MM.1S (cell line): ENCODE measurements at regions not wholly inside any gene's neighbourhood (a gene's known extent, or its start where the extent isn't known, plus 50 kb on each side); places are given as distances from the start of the nearest gene placed in this dataset.

Experiments used
- DNase-seq: peaks from one replicate; pipeline ENCODE4 v3.0.0-alpha.2; 2015
- H2AFZ ChIP-seq: fragments of 300-600 bp; sonication (generic); 2 replicates; pipeline ENCODE4 v1.6.0; 2016; ENCODE audit warnings: antibody characterized with exemption, low read length
- H3F3A ChIP-seq: fragments of 300-600 bp; sonication (generic); 2 replicates; pipeline ENCODE4 v1.6.1; 2016; ENCODE audit warnings: mild to moderate bottlenecking, antibody characterized with exemption, low read length, moderate library complexity, mixed read lengths; ENCODE audit not compliant: insufficient read depth
- H3K27ac ChIP-seq: fragments of 300-600 bp; sonication (generic); 2 replicates; pipeline ENCODE4 v1.5.1; 2016; ENCODE audit warnings: mild to moderate bottlenecking, low read length
- H3K27me3 ChIP-seq: fragments of 300-600 bp; sonication (generic); replicated peaks from 2 replicates; pipeline ENCODE4 v1.6.0; 2016; ENCODE audit warnings: low read length; ENCODE audit not compliant: insufficient read depth
- H3K36me3 ChIP-seq: fragments of 300-600 bp; sonication (generic); replicated peaks from 2 replicates; pipeline ENCODE4 v1.6.1; 2016; ENCODE audit warnings: mild to moderate bottlenecking, low read length, mixed read lengths; ENCODE audit not compliant: insufficient read depth
- H3K4me1 ChIP-seq: fragments of 300-600 bp; sonication (generic); 2 replicates; pipeline ENCODE4 v1.6.1; 2016; ENCODE audit warnings: low read length, mixed read lengths
- H3K4me2 ChIP-seq: fragments of 300-600 bp; sonication (generic); 2 replicates; pipeline ENCODE4 v1.6.0; 2016; ENCODE audit warnings: low read depth, low read length
- H3K4me3 ChIP-seq: fragments of 300-600 bp; sonication (generic); 2 replicates; pipeline ENCODE4 v1.5.1; 2016; ENCODE audit warnings: low read length, mixed read lengths
- H3K79me2 ChIP-seq: fragments of 300-600 bp; sonication (generic); 2 replicates; pipeline ENCODE4 v1.6.1; 2016; ENCODE audit warnings: mixed run types, low read length, mixed read lengths
- H3K9ac ChIP-seq: fragments of 300-600 bp; sonication (generic); 2 replicates; pipeline ENCODE4 v1.6.1; 2016; ENCODE audit warnings: low read length, mixed read lengths
- H3K9me2 ChIP-seq: fragments of 300-600 bp; sonication (generic); replicated peaks from 2 replicates; pipeline ENCODE4 v1.6.1; 2016; ENCODE audit warnings: mild to moderate bottlenecking, low read length, mixed read lengths; ENCODE audit not compliant: insufficient read depth
- H3K9me3 ChIP-seq: fragments of 300-600 bp; sonication (generic); replicated peaks from 2 replicates; pipeline ENCODE4 v1.6.1; 2016; ENCODE audit warnings: mild to moderate bottlenecking, low read length, mixed read lengths; ENCODE audit not compliant: insufficient read depth
- H4K20me1 ChIP-seq: fragments of 300-600 bp; sonication (generic); 2 replicates; pipeline ENCODE4 v1.6.1; 2016; ENCODE audit warnings: mild to moderate bottlenecking, low read length, moderate library complexity, mixed read lengths; ENCODE audit not compliant: insufficient read depth
- EZH2 ChIP-seq: fragments of 300-600 bp; sonication (generic); optimal IDR thresholded peaks from 2 replicates; pipeline ENCODE3; 2017; ENCODE audit warnings: low read depth, mild to moderate bottlenecking, antibody characterized with exemption, low read length, mixed read lengths
- EZH2phosphoT487 ChIP-seq: fragments of 300-600 bp; sonication (generic); IDR thresholded peaks from 2 replicates; pipeline ENCODE4 v1.6.1; 2018; ENCODE audit warnings: antibody characterized with exemption, low read length
- TF ChIP-seq, protein P1 (sequence below): fragments of 300-600 bp; sonication (generic); IDR thresholded peaks from 2 replicates; pipeline ENCODE4 v1.5.1; 2016; ENCODE audit warnings: antibody characterized with exemption, low read length, mixed read lengths

DNA sequence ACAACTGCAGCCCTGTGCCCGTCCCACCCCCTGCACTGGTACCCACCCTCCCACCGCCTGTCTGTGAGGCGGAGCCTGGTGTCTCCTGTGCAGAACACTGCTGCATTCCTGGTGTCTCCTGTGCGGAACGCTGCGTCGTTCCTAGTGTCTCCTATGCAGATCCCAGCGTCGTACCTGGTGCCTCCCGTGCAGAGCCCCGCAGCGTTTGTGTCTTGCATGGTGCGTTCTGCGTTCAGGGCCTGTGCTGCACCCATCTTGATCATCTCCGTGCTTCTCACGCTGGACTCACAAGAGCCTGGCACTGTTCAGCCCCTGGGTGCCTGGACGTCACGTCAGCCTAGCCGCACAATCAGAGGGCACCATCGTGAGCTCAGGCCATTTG, 248.6 kb upstream of the SALL3 start:
- H3K9ac ChIP-seq: no peak overlapping the region
- H4K20me1 ChIP-seq: no peaks in the 10 kb centered on the region
- no peak overlapping the region for H2AFZ ChIP-seq
- H3K79me2 ChIP-seq: no peaks in the 10 kb centered on the region
- no peak overlapping the region for H3K4me2 ChIP-seq
- no peaks in the 10 kb centered on the region for H3F3A ChIP-seq
- H3K9me3 ChIP-seq: no peaks in the 10 kb centered on the region
- TF ChIP-seq EZH2 (no peak), EZH2phosphoT487 (no peak)
- TF ChIP-seq, protein P1, sequence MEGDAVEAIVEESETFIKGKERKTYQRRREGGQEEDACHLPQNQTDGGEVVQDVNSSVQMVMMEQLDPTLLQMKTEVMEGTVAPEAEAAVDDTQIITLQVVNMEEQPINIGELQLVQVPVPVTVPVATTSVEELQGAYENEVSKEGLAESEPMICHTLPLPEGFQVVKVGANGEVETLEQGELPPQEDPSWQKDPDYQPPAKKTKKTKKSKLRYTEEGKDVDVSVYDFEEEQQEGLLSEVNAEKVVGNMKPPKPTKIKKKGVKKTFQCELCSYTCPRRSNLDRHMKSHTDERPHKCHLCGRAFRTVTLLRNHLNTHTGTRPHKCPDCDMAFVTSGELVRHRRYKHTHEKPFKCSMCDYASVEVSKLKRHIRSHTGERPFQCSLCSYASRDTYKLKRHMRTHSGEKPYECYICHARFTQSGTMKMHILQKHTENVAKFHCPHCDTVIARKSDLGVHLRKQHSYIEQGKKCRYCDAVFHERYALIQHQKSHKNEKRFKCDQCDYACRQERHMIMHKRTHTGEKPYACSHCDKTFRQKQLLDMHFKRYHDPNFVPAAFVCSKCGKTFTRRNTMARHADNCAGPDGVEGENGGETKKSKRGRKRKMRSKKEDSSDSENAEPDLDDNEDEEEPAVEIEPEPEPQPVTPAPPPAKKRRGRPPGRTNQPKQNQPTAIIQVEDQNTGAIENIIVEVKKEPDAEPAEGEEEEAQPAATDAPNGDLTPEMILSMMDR: no peak
- no peaks in the 10 kb centered on the region for H3K4me1 ChIP-seq
- no peak overlapping the region for H3K4me3 ChIP-seq
- H3K27me3 ChIP-seq: no peaks in the 10 kb centered on the region
- no peak overlapping the region for H3K27ac ChIP-seq
- no peaks in the 10 kb centered on the region for H3K36me3 ChIP-seq
- no peaks in the 10 kb centered on the region for H3K9me2 ChIP-seq
- DNase-seq: no peak

DNA sequence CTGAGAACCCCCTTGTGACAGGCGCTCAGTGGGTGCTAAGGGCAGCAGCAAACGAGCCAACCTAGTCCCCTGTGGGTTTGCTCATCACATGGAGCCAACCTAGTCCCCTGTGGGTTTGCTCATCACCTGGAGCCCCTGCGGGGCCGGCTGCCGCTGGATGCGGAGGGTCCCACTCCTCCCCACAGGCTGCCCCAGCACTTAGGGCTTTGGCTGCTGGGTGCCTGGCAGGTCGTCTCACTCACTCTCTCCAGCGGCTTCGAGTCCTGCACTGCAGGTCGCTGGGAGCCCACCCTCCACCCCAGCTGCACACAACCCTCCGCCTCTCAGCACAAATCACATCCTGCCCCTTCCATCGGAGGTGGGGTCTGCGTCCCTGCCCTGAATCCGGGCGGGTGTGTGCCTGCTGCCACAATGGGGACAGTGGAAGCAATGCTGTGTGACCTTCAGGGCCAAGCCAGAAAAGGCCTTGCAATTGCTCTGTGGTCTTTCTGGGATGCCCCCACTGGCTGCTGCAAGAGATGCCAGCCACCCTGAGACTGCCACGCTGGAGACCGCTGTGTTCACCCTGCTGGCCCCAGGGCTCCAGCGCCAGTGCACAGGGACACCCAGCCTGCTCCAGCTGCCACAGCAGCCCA, 248.1 kb upstream of the SALL3 start:
- Histone ChIP-seq H3K27me3 (no peaks in the 10 kb centered on the region), H3K4me3 (no peak overlapping the region), H4K20me1 (no peaks in the 10 kb centered on the region), H3K27ac (no peak overlapping the region), H3K79me2 (no peaks in the 10 kb centered on the region), H3K9me3 (no peaks in the 10 kb centered on the region), H3K9ac (no peak overlapping the region), H3K9me2 (no peaks in the 10 kb centered on the region), H3K4me2 (no peak overlapping the region), H3K4me1 (no peaks in the 10 kb centered on the region), H3K36me3 (no peaks in the 10 kb centered on the region), H2AFZ (no peak overlapping the region), H3F3A (no peaks in the 10 kb centered on the region)
- DNase-seq: no peak
- TF ChIP-seq, protein P1: no peak
- TF ChIP-seq EZH2phosphoT487 (no peak), EZH2 (no peak)

DNA sequence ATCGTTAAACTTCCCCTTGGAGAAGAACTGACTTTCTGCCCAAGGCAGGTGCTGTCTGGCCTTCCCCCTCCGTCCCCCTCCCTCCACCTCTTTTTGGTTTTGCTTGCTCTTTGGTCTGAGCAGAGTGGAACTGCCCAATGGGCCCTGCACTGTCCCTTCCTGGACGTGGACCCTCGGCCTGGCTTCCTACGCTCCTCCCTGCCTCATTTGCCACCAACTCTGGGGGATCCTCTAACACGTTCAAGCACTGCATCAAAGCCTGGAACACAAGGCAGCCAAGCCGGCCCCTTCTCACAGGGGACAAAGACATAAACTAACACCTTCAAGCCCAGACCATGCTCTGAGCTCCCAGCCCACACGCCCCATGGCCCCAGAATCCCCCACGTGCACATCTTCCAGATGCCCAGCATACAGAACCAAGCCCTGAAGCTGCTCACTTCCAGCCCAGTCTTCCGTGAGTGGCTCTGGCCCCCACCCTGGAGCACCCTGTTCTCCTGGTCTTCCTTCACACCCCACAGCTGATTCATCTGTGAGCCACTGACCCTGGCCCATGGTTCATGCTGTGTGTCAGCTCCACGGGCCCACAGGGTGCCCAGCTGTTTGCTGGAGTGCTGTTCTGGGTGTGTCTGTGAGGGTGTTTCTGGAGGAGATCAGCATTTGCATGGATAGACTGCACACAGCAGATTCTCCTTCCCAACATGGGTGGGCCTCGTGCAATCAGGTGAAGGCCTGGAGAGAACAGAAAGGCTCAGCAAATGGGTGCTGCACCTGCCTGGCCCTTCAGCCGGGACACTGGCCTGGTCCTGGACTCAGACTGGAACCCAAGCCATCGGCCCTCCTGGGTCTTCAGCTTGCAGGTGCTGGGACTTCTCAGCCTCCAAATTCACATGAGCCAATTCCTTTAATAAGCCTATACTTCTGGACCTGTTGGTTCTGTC, 247.1 kb upstream of the SALL3 start:
- no peak overlapping the region for H3K9ac ChIP-seq
- no peaks in the 10 kb centered on the region for H3K9me3 ChIP-seq
- H3F3A ChIP-seq: no peaks in the 10 kb centered on the region
- H2AFZ ChIP-seq: no peak overlapping the region
- H3K4me2 ChIP-seq: no peak overlapping the region
- no peaks in the 10 kb centered on the region for H3K9me2 ChIP-seq
- H3K4me3 ChIP-seq: no peak overlapping the region
- H3K27ac ChIP-seq: no peak overlapping the region
- H3K27me3 ChIP-seq: no peaks in the 10 kb centered on the region
- no peaks in the 10 kb centered on the region for H3K4me1 ChIP-seq
- H3K79me2 ChIP-seq: no peaks in the 10 kb centered on the region
- no peaks in the 10 kb centered on the region for H3K36me3 ChIP-seq
- H4K20me1 ChIP-seq: no peaks in the 10 kb centered on the region
- TF ChIP-seq, protein P1: no peak
- TF ChIP-seq EZH2 (no peak), EZH2phosphoT487 (no peak)
- no peak for DNase-seq
